GM18907 (cell line): ENCODE measurements at regions not wholly inside any gene's neighbourhood (a gene's known extent, or its start where the extent isn't known, plus 50 kb on each side); places are given as distances from the start of the nearest gene placed in this dataset.

Experiments used
- ATAC-seq: cut with Tn5 transposase; IDR thresholded peaks from one replicate; pipeline ENCODE4 v1.9.1; 2021; ENCODE audit warnings: mild to moderate bottlenecking, moderate library complexity; ENCODE audit not compliant: unreplicated experiment

DNA sequence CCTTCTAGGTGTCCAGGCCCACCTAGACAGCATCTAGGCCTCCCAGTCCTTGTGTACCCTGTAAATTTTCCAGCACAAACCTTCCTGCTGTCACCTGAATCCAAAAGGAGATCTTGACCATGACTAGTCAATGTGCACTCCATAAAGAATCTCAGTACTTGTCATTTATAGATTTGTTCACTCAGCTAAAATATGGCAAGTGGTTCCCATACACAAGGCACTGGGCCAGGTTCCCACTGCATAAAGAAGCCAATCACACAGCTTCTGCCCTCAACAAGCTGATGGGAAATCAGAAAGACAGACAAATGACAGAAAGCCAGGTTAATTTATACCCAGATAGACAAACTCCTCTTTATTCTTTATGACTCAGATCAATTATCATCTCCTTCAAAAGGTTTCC, 526.8 kb downstream of the CD83 start:
- no peak for ATAC-seq

- ATAC-seq, result no peak
Observed at GRCh38 chr6:14645221-14645620, 527.6 kb downstream of the CD83 start.

GRCh38 chr6:14645841-14646240, 528.3 kb downstream of the CD83 start:
- ATAC-seq, result no peak

DNA sequence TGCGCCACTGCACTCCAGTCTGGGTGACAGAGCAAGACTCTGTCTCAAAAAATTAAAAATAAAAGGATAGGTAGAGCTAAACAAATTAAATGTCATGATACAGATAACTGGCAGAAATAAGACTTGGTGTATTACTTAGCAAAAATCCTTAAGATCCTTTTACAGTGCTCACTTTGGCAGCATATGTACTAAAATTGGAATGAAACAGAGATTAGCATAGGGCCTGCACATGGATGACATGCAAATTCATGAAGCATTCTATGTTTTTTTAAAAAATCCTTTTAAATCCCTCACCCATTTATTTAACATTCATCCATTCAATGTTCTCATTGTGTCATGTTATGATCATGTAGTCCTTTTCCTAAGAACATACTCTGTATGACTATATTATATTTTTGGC, 528.8 kb downstream of the CD83 start:
- ATAC-seq, result no peak

DNA sequence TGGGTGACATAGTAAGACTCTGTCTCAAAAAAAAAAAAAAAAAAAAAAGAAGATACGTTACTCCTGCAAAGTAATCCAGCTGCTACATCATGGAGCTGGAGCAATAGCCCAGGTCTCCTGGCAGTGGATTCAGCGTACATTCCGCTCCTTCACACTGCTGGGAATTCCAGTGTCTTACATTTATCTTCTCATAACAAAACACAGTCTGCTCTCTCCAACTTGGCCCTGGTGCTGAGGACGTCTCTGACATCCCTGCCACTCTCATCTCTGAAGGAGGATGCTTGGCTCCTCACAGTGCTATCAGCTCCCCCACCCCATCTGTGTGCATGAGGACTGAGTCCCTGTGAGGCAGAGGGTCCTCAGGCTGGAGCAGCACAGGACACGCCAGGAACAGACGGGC, 529.8 kb downstream of the CD83 start:
- no peak for ATAC-seq

GRCh38 chr6:14652536-14652935, 535.0 kb downstream of the CD83 start:
- no peak for ATAC-seq

DNA sequence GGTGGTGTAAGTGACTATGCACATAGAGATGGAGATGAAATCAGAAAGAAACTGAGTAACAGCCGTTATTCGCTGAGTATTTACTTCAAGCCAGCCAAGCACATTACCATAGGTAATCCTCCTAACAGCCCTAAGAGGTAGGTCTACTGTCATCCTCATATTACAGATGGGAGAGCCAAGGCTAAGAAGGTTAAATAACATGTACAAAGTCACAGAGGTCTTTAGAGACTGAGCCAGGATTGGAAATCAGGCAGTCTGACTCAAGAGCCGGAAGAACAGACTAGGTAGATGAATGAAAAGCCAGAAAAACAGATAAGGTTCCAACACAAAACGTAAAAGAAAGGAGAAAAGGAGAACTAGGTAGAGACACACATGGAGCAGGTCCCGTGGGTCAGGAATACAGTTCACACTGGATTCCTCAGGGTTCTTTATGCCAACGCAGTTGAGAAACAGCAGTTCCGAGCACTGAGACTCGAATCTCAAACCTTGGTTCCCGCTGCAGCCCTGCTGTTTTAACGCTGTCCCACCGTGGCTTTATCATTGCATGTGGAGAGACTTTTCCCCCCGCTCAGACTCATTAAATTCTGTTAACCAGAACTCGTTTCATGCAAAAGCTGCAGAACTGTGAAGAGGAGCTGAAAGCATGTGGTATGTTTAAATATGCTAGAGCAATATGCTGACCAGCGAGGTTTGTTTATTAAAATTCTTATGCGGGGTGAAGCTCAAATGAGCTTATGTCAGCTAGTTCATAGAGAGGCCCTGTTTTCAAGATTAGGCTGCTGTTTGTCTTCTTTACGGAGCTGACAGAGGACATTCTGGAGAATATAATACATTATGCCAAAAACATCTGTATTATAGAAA, 537.9 kb downstream of the CD83 start:
- no peak for ATAC-seq

GRCh38 chr6:14656078-14656521, 538.5 kb downstream of the CD83 start:
- ATAC-seq, result no peak

DNA sequence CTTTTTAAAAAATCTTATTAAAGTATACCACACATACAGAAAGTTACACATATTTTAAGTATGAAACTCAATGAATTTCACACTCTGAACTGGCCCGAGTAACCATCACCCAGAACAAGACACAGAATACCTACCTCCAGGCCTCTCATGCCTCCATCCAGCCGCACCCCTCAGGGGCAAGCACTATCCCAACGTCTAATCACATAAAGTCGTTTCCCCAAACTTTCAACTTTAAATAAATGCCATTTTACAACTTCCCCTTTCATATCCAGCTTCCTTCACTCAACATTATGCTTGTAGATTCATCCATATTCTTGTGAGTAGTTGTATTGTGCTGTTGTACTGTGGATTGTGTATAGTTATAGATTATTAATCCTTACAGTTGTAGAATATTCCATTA, 539.1 kb downstream of the CD83 start:
- ATAC-seq, result no peak

DNA sequence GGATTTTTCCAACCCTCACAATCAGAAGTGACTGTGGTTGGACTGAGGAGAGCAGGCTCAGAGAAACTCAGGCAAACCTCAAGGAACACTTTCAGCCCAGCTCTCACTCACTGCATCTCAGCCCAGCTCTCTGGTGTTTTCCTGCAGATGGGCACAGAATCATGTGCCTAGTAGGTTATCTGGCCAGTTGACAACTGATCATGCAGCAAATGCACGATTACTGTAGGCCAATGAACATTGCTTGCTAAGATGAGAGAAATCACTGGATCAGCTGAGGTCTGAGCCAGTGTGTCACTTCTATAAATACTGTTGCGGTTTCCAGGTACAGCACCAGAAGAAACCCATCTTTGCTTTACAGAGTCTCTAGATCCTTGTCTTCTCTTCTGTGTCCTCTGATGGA, 540.5 kb downstream of the CD83 start:
- ATAC-seq, result no peak

GRCh38 chr6:14658886-14659561, 541.5 kb downstream of the CD83 start:
- ATAC-seq, result no peak

DNA sequence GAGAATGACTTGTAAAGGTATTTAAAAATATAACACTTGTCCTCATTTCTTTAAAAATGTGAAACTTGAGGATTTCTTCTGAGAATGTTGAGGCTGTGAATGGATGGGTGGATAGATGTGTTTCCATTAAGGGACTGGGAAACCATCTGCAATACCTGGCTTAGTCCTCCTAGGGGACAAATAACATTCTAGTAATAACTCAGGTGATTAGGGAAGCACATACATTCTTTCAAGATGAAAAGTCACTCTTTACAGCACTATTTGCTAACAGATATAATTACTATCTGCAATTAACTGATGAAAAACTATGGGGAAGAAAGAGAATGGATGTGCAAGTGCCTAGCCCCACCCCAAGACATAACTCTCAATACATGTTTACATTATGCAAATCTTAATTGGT, 542.3 kb downstream of the CD83 start:
- no peak for ATAC-seq

- peak; percentile 60 for ATAC-seq
Observed at GRCh38 chr6:14660806-14661579, 543.4 kb downstream of the CD83 start.

- no peak for ATAC-seq
Observed at GRCh38 chr6:14661691-14662090, 544.1 kb downstream of the CD83 start.

DNA sequence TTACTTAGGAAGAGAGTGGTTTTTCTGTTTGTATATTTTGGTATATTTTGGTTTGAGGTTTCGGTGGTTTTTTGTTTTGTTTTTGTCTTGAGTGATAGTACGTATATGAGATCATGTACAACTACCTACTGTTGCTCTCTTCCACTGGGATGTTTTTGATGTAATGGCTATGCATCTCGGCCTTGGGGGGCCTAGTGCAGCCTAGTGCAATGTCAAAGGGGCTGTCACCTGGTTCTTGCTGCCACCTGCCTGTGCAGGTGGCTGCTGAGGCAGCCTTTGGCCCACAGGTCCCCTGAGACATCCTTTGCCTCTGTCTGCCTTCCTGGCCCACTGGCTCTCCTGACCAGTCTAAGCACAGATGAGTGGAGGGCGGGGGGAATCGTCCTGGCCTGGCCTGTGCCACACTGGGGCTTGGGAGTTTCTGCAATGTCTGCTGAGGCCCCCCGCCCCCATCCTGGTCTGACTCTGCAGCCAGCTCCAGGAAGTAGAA, 546.6 kb downstream of the CD83 start:
- ATAC-seq, result peak; percentile 58

- peak; percentile 3 for ATAC-seq
Observed at GRCh38 chr6:14664621-14665315, 547.2 kb downstream of the CD83 start.

DNA sequence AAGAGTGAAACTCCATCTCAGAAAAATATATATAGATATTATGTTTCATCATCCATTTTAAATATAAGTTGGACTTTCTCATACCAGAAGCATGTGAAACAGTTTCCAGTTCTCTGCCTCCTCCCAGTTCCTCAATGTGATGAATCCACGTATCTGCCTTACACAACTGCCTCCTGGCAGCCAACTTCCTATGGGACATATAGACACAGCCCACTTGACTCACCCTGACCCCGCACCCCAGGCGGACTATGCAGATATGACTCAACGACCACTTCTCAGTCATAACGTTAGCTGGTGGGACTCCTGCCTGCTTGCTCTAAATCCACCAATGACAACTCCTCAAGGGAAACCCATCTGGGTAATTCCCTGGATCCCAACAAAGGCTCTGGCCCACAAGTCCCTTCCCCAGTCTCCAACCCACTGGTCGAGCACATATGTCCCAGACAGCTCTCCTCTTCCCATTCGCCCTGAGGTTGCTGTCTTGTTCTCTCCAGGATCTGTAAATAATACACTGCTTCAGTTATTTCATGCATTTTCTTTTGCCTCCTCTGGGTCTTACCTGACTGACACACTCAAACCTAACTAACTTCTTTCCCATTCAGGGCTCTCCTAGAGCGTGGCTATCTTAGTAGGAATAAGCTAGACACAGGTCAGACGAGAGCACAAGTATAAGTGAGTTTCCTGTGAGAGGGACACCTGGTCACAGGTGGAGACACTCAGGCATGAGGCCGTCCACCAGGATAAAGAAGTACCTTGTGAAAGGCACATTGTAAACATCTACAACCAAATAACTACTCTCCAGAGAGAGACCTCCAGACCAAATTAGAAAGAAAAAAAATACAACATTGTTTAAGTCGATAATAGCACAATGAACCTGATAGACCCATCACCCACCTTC, 548.5 kb downstream of the CD83 start:
- ATAC-seq, result peak; percentile 40

DNA sequence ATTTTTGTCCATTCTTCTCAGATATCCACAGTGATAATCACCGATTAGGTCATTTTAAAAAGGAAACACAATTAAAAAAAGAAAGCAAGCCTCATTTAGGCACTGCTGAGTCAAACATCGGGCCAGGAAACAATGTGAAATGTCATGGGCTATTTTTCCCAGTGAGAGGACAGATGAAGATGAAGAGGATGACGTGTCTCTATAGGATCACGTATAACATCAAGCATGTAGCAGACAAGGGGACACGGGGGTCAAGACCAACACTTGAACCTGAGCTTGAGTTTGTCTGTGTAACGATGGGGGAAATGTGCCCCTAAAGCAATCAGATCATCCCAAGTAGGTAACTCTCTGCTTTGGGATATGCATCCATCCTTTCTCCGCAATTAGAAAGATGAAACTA, 553.2 kb downstream of the CD83 start:
- no peak for ATAC-seq

DNA sequence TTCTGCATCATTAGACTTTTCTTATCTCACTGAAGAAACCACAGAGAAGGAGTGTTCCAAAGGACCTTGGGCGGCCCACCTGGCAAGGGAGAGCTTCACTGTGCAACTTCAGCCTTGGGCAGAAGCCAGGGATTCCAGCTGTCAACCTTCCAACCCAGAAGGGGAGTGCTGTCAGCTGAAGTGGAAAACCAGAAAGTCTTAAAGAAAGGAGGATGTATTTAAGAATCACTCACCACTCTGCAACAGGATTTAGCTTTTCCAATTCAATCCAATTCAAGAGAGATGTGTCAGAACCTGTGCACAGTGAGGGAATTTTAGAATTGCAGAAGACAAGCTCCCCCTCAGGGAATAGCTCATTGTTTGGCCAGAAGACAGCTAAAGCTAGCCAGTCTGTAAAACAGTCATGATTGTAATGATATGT, 553.7 kb downstream of the CD83 start:
- no peak for ATAC-seq

DNA sequence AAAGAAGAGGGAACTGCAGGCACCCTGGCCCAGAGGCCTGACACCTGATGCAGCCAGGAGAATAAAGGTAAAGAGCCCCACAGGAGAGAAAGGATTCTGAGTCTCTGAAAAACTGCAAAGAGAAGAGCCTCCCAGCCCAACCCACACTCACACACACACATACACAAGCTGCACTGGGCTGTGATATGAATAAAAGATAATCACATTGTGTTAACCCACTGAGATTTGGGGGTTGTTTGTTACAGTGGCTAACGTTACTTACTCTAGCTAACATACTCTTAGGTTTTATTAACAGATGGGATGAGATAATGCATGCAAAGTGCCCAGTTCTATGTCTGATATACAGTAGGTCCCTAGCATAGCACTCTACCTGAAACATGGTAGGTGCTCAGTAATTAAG, 554.4 kb downstream of the CD83 start:
- no peak for ATAC-seq
